Mucosa of descending colon (tissue), 3 donors: ENCODE measurements at regions not wholly inside any gene's neighbourhood (a gene's known extent, or its start where the extent isn't known, plus 50 kb on each side); places are given as distances from the start of the nearest gene placed in this dataset.

Experiments
- ATAC-seq: fragments of 200-7000 bp; cut with Tn5 transposase; one replicate; pipeline ENCODE4 v1.9.1; 2020; ENCODE audit warnings: mild to moderate bottlenecking, moderate library complexity
- DNase-seq, 3 donors: peaks; one replicate each; pipeline ENCODE4 v3.0.0-alpha.2; 2020
- H3K36me3 ChIP-seq: fragments of 200-600 bp; one replicate; pipeline ENCODE4 v1.8.0; 2021; ENCODE audit warnings: low read depth, mild to moderate bottlenecking
- H3K4me1 ChIP-seq: fragments of 200-600 bp; one replicate; pipeline ENCODE4 v1.8.0; 2021; ENCODE audit warnings: low read depth, mild to moderate bottlenecking
- H3K4me3 ChIP-seq: fragments of 200-600 bp; one replicate; pipeline ENCODE4 v1.8.0; 2021; ENCODE audit warnings: mild to moderate bottlenecking
- H3K9me3 ChIP-seq: fragments of 200-600 bp; one replicate; pipeline ENCODE4 v1.8.0; 2021; ENCODE audit warnings: mild to moderate bottlenecking
- intact Hi-C, 2 donors: fragments of 100-400 bp; cut with DNase I in 1 of 2; cut with micrococcal nuclease in 1 of 2; formaldehyde crosslinking; loops; one replicate each; pipeline versions ENCODE4 v1.11.0 to v1.11.1; 2022; cut with DNase I, micrococcal nuclease
- TF ChIP-seq, protein P1 (sequence below): fragments of 200-600 bp; IDR thresholded peaks from one replicate; pipeline ENCODE4 v1.8.0; 2022; ENCODE audit warnings: antibody characterized with exemption, mild to moderate bottlenecking
- donor health status: DM: no; HTN: no; CAD: no; lungs with moderate emphysema.
- donor health status: DM: no; HTN: no; CAD: no.
- donor health status: DM: no; HTN: yes; CAD: no.

DNA sequence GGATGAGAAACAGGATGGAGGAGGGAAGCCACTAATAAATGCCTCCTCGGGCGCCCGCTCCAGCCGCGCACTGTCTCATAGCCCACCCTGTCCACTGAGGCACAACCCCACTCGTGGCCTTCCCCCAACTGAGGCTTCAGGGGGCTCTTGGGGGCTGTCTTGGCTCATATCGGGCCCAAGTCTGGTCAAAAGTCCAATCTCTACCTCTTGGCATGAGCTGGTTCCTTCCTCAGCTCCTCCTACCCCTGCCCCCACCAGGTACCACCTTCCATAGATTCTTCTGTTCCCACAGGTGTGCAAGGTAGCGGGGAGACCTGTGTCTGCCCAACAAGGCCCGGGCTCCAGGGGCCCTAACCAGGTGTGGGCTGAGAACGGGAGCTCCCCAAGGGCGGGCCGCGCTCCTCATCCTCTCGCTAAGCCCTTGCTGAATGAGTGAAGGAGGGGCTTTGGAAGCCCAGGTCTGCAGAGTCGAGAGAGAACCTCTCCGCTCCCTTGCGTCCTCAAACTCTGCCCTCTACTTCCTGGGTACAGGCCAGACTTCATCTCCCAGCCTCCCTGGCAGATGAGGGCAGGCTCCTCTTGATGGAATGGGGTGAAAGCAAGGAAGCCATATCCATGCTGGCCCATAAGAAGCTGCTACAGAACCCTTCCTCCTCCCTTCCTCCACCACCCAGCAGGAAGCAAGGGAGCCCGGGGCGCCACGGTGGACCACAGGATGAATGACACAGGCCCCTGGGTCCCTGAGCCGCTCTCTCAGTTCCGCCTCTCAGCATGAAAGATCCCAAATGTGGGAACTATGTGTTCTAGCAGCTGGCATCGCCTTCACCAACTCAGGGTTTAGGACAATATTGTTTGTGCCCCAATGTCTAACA, 74.7 kb downstream of the PSMG1 start:
- Histone ChIP-seq H3K4me1 (no peaks in the 10 kb centered on the region), H3K4me3 (no peak overlapping the region), H3K36me3 (no peaks in the 10 kb centered on the region), H3K9me3 (no peaks in the 10 kb centered on the region)
- TF ChIP-seq, protein P1, sequence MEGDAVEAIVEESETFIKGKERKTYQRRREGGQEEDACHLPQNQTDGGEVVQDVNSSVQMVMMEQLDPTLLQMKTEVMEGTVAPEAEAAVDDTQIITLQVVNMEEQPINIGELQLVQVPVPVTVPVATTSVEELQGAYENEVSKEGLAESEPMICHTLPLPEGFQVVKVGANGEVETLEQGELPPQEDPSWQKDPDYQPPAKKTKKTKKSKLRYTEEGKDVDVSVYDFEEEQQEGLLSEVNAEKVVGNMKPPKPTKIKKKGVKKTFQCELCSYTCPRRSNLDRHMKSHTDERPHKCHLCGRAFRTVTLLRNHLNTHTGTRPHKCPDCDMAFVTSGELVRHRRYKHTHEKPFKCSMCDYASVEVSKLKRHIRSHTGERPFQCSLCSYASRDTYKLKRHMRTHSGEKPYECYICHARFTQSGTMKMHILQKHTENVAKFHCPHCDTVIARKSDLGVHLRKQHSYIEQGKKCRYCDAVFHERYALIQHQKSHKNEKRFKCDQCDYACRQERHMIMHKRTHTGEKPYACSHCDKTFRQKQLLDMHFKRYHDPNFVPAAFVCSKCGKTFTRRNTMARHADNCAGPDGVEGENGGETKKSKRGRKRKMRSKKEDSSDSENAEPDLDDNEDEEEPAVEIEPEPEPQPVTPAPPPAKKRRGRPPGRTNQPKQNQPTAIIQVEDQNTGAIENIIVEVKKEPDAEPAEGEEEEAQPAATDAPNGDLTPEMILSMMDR, result no peak
- no peak for ATAC-seq
- DNase-seq, result no peak
- intact Hi-C loops, result no loop called here

DNA sequence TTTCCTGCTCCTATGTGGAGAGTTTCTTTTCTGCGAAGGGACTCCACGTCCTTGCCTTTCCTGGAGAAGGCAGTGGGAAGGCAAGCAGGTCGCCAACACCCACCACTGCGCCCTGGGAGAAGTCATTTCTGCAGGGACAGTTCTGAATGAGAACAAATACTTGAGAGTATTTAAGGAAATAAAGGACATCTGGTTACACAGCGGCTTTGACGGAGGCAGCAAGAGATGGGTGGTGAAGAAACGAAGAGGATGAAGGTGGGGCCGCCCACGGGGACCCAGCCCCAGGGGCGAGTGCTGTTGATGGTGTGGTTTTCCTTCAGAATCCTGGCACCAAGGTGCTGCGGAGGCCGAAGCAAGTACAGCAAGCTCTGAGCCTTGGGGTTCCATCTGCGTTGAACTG, 75.5 kb downstream of the PSMG1 start:
- intact Hi-C loops, result no loop called here
- no peak overlapping the region for H3K4me3 ChIP-seq
- DNase-seq (no peak), ATAC-seq (no peak)
- no peaks in the 10 kb centered on the region for H3K4me1 ChIP-seq
- H3K36me3 ChIP-seq, result no peaks in the 10 kb centered on the region
- TF ChIP-seq, protein P1, result no peak
- H3K9me3 ChIP-seq, result no peaks in the 10 kb centered on the region

DNA sequence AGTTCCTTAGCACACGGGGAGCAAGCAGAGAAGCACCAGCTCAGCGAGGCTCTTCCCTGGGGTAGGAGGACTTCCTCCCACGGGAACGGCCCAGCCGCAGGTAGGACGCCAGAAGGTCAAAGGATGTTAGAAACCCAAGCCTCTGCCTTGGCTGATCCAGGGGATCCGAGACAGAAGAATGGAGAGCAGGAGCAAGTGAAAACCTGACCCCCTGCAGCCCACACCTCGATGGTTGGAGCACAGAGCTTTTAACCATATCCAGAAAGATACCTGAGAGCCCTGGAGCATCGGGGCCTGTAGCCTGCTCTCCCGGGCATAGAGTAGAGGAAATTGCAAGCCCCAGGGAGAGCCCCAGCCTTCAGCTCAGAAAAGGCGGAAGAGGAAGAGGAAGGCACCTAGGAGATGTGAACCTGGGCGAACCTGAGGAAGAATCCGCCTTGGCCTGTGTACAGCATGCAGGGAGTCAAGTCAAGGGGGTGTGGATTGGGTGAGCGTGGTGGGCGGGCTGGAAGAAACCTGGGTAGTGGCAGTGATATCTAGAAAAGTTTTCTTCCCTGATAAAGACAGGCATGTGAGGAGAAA, 76.3 kb downstream of the PSMG1 start:
- H3K9me3 ChIP-seq, result no peaks in the 10 kb centered on the region
- no peaks in the 10 kb centered on the region for H3K36me3 ChIP-seq
- intact Hi-C loops, result no loop called here
- no peak overlapping the region for H3K4me3 ChIP-seq
- ATAC-seq (no peak), DNase-seq (no peak)
- TF ChIP-seq, protein P1, result no peak
- no peaks in the 10 kb centered on the region for H3K4me1 ChIP-seq

DNA sequence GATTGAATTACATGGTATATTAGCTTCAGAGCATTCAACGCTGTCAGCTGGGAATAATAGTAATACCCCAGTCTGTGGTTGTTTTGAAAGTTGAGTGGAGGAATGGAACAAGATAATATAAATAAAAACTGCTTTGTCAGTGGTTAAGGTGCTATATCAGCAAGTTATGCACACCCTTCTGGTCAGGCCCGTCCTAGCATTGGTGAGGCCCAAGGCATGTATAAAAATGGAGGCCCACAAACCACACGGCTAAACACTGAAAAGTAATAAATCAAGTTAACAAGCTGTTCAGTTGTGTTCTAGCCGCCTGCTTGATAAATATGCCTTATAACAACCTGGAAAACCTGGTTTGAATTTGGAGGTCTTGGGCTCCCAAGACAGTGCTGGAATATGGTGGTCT, 77.4 kb downstream of the PSMG1 start:
- no peak for ATAC-seq
- no peak for DNase-seq
- no peaks in the 10 kb centered on the region for H3K36me3 ChIP-seq
- no peaks in the 10 kb centered on the region for H3K9me3 ChIP-seq
- TF ChIP-seq, protein P1, result no peak
- intact Hi-C loops, result no loop called here
- no peaks in the 10 kb centered on the region for H3K4me1 ChIP-seq
- no peak overlapping the region for H3K4me3 ChIP-seq

DNA sequence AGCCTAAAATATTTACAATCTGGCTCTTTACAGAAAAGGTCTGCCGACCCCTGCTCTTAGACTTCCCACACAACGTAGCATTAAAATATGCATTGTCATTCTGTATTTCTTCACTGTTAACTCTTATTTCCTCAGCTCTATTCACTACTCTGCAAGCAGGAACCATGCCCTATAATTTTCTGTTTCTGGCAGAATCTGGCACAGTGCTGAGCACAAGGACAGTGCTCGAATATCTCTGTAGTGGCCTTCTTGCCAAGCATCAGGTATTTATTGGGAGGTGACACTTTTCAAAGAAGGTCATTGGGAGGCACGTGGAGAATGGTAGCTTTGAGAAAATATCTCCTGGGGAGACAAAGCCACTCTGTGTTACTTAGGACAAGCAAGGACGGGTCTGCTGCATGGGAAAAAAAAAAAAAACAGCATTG, 77.9 kb downstream of the PSMG1 start:
- intact Hi-C loops, result no loop called here
- TF ChIP-seq, protein P1, result no peak
- ATAC-seq, result no peak
- DNase-seq, result no peak
- Histone ChIP-seq H3K36me3 (no peaks in the 10 kb centered on the region), H3K9me3 (no peaks in the 10 kb centered on the region), H3K4me3 (no peak overlapping the region), H3K4me1 (no peaks in the 10 kb centered on the region)
